Lower leg skin (tissue), 3 donors: ENCODE measurements at regions not wholly inside any gene's neighbourhood (a gene's known extent, or its start where the extent isn't known, plus 50 kb on each side); places are given as distances from the start of the nearest gene placed in this dataset.

ENCODE experiments used
- CTCF ChIP-seq, 3 donors: fragments of 450-650 bp; IDR thresholded peaks; one replicate each; pipeline ENCODE4 v1.5.1; 2016; ENCODE audit warnings: antibody characterized with exemption in 3 of 3, mild to moderate bottlenecking in 3 of 3, moderate library complexity in 2 of 3
- POLR2A ChIP-seq, 2 donors: fragments of 450-650 bp; IDR thresholded peaks; one replicate each; pipeline ENCODE4 v1.6.1; 2016 to 2017; ENCODE audit warnings: antibody characterized with exemption in 2 of 2, mild to moderate bottlenecking in 1 of 2, moderate library complexity in 1 of 2

GRCh38 chr3:23676093-23676492 is 129.7 kb upstream of the UBE2E1 start:
- no peak for TF ChIP-seq CTCF (IDR thresholded peaks at IDR 0.05)
- no peak for TF ChIP-seq POLR2A (IDR thresholded peaks at IDR 0.05)
